ENCODE measurements at regions not wholly inside any gene's neighbourhood (a gene's known extent, or its start where the extent isn't known, plus 50 kb on each side); places are given as distances from the start of the nearest gene placed in this dataset.

DNA sequence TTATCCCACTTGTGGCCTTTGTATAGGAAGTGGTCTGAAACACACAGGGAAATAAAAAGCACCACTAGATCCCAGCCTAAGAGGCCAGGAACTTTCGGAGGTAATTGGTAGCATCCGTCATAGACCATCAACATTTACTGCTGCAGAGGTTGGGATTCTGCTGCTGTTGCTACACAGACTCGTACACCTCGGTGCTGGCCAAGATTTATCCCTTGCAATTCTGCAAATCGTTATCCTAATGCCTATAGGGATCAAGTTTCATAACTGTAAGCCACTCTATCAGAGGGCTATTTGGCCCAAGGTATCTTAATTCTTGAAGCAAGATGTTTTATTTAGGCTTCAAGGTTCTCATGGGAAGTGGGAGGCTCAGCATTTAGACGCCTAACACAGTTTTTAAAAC lies 913.6 kb downstream of the GALC start:
- DNase-seq, result no peak

DNA sequence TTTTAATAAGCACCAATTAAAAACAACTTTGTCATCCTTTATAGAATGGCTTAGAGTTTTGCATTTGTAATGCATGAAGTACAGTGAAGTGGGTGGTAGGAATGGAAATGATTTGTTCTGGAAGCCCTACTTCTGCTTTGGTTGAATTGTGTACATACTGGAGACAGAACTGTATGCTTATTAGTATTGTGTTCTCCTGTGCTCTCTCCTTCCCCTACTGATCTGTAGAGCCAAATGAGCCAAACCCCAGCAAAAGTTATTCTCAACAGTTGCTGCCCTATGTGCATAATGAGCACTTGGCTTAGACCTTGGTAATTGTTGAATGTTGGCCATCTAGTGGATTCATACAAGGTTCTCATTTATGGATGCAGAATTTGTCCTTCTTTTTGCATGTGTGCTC lies 916.1 kb downstream of the GALC start:
- DNase-seq, result no peak

DNA sequence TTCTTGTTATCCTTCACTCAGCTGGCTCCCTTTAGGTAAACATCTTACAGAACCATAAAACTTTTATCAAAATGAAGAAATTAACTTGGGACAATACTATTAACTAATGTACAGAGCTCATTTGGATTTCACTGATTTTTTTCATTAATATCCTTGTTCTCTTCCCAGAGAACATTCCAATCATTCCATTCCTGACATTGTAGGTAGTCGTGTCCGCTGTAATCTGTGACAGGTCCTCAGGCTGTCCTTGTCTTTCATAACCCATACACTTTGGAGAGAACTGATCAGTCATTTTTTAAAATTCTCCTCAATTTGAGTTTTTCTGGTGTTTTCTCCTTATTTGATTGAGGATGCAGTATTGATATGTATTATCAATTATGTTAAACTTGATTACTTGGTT lies 916.8 kb downstream of the GALC start:
- no peak for DNase-seq

DNA sequence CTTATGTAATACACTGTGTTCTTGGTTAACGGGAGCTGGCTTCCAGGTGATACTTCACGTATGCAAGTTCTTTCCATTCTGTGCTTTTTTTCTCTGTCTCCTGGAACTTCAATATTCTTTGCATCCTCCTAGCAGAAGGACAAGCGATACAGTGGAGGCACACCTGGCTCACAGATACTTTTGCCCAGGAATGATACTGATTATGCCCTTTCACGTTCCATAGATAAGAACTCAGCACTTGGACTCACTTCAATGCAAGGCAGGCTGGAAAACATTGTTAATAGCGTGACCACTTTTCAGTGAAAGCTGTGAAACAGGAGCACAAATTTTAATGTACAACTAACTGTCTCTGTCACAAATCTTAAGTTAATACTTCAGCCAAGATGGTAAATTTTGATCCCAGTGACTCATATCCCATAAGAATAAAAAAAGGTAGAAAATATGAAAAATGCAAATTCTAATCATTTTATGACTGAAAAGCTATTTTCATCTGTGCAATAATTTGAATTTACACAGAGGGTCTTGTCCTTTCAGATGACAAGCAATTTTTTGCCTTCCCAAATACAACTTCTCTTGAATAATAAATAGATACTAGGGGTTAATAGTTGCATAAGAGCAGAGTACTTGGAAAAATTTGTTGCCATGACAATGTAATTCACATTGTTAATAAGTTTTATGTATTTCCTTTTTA lies 919.0 kb downstream of the GALC start:
- DNase-seq, result no peak

DNA sequence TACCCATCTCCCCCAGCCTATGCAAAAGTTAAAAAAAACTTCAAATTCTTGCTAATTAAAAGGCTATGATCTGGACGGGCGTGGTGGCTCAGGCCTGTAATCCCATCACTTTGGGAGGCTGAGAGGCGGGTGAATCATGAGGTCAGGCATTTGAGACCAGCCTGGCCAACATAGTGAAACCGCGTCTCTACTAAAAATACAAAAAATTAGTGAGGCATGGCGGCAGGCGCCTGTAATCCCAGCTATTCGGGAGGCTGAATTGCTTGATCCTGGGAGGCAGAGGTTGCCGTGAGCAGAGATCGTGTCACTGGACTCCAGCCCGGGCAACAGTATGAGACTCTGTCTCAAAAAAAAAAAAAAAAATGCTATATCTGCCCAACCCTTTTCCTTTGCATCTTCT lies 925.4 kb downstream of the GALC start:
- no peak for DNase-seq

DNA sequence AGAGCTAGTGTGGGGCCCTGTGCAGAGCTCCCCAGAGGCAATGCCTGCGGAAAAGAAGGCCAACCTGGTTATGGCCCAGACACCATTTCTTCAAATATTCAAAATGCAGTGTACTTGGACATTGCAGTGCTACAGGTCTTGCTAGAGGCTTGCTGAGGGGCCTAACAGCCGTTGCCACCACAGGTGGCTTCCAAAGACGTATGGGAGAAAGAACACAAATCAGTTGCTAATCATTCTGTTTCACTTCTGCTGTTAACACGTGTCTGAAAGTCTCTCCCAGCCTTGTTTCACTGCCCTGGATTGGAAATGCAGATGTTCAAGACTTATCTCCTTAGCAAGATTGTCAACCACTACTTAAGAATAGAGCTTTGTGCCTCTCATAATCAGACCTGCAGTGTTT lies 925.9 kb downstream of the GALC start:
- DNase-seq, result no peak

DNA sequence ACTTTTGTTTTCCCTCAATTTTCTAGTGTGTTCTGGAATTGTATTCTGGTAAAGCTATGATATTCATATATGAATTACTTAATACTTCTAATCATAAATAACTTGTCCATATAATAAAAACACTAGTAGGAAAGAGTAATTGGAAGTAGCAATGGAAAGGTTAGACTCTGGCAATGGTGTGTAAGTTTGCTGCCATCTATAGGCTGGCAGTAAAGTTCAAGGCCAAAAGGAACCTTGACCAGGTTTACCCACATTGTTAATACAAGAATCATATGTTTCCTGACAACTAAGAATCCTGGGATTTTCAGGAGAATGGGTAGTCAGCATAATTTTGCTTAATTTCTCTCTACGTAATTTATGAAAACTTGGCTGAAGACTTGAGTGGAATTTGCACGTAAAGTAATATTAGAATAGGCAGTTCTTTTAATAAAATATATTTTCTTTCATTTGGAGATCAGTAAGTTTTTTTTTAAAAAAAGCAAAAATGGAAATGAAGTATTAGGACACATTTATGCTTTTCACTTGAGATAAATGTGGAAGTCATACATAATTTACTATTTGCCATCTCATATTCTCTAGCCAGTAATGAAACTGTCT lies 926.7 kb downstream of the GALC start:
- DNase-seq, result no peak

DNA sequence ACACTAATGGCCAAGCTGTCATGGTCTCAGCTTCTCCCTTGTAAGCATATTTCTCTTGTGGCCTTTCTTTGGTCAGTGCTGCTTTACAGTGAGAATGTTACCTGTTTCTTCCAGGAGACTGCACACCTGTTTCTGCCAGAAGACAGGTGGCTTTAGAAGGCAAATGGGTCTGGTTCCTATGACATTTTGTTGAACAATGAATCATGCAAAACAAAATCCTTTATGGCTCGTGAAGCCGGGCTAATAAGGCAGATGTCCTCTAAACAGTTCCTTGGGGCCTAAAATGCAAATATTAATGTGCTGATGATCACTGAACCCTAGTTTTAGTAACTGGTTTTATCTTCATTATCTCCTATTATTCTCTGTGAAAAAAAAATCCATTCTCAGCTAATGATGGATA lies 927.6 kb downstream of the GALC start:
- DNase-seq, result no peak

DNA sequence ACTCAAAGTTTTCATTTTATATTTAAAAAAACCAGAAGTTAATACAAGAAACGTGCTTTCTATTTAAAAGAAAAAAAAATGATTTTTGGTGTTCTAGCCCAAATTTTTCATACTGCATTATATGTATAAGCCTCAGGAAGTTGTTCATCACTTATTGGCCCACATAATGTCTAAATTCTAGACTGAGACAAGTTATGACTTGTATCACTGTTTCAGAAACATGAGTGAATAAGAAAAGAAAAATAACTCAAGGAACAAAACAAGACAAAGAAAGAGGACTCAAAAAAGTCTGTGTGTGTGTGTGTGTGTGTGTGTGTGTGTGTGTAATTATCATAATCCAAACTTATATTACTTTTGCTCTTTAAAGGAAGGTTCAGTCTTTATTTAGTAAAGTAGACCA lies 929.8 kb downstream of the GALC start:
- no peak for DNase-seq

DNA sequence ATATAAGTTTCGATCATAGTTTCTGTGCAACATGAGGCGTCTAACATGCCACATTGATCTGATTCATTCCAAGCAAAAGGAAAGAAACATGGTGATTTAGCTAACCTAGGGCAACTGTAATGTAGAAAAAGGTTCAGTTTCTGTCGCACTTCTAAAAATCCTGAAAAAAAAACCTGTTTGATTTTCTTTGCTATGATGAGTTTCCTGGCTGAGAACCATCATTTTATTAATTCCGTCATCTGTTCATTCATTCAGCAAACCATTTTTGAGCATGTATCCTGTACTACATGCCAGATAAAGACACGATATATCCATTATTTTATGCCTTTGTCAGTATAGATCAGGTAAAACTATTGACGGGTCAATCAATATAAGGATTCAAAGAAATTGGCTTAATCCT lies 932.6 kb downstream of the GALC start:
- DNase-seq, result no peak

DNA sequence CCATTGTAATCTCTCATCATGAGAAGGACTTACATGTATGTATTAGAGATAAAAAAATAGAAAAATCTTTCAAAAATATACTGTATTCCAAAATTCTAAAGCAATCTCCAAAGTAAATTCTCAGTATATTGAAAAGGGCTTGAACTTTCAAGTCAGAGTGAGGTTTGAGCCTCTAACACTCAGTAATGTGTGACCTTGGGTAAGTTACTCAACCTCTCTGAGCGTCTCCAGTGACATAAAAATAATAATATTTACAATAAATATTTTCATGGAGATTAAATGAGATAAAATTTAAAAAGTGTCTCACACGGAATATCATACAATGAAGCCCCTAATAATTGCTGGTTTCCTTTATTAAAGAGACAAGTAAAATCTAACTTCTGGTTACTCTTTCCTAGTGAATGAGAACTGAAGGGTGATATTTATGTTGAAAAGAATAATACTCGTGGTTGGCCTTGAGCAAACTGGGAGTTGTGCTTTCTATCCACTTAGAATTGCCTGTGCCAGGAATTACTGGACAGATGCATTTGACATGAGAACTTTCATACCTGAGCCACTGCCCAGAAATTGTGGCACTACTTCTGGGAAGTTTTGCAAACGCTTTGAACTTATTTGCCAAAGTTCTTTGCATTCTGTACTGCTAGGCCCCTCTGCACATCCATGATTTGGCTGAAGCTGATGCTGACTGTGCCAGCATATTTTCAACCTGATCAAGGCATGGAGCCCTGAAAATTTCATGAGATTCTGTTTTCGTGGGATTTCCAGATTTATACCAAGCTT lies 933.7 kb downstream of the GALC start:
- DNase-seq, result no peak

DNA sequence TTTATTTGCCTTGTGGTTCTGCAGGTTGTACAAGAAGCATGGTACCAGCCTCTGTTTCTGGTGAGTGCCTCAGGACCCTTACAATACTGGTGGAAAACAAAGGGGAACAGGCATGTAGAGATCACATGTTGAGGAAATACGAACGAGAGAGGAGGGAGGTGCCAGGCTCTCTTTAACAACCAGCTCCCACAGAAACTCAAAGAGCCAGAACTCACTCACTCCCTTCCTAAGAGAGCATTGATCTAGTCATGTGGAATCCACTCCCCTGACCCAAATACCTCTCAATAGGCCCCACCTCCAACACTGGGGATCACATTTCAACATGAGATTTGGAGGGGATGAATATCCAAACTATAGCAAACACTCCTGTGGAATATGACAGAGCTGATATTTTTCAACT lies 938.0 kb downstream of the GALC start:
- no peak for DNase-seq

DNA sequence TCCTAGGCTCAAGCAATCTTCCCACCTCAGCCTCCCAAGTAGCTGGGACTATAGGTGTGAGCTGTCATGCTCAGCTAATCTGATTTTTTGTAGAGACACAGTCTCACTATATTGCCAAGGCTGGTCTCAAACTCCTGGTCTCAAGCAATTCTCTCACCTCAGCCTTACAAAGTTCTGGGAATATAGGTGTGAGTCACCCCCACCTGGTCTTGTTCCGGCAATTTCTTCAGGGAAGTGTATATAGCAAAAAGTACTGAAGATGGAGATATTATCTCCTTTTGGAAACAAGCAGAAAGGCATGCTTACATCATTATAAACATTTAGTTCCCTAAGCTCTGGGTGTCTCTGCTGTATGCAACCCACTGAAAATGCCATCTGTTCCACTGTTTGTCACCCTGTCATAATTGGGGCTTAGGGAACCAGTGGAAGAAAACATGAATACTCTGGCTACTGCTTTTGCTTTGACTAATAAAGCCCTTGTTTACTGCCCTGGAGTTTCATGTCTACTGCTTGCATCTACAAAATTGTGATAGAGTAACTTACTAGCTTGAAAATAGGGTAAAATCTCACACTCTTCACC lies 940.2 kb downstream of the GALC start:
- no peak for DNase-seq

DNA sequence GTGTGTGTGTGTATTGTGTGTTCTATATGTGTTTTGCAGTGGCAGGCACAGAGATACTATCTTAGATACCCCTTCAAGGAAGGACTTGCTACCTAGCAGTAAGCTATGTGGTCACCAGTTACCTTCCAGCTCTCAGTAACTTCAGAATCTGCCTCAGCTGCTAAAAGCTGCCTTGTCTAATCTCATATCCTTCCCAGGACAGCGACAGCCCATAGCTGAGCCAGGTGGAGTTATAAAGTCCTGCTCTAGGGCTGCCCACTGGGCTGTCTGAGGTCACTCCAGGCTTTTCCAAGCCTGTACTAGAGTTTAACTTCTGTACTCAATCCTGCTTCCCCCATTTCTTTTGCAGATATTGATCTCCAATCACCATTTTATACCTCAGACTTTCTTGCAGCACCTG lies 942.6 kb downstream of the GALC start:
- no peak for DNase-seq

DNA sequence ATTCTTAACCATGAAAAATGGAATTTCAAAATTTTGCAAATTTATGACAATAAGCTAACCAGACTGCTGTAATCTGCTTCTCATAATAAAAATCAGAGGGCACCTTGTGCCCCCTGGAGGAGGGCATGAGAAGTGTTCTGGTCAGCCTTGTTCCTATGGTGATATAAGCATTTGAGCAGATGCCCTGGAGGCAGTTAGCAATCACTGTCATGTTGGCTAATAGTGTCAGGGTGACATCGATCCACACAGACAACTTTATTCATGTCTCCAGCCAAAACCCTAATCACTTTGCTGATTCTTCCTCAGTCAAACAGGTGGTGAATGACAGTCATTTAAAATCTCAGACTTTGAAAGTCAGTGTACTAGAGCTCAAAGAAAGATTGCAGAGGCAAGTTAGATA lies 943.0 kb downstream of the GALC start:
- peak; percentile 9 for DNase-seq

DNA sequence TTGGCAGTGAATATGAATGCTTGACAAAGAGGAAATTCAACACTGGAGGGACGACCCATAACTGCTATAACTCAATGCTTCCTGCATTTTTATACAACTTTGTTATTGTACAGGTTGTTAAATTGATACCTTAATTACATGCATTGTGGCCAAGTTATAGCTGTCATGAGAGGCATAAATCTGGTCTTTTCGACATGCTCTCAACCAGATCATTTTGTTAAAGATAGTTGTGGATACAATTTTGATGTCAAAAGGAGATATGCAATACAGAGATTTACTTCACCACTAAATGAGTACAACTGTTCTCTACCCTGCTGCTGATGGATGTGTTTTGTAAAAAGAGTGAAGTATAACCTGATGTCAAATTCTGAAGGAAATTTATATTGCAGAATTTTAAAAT lies 946.0 kb downstream of the GALC start:
- no peak for DNase-seq

DNA sequence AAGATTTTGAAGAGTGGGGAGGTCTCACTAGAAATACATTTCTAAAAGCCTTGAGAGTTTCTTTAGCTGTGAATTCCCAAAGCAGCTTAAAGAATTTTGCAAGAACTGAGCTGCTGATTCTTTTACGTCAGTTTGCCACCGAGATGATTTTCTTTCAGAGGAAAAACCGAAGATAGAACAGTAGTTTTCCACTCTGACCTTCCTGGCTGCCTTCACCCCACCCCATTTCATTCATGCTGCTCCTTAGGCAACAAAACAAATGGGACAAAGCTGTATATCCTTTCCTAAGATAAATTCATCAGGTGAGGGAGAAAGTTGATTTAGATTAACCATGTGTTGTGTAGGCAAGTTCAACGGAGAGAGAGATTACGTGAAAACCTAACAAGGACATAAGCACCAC lies 947.0 kb downstream of the GALC start:
- no peak for DNase-seq

DNA sequence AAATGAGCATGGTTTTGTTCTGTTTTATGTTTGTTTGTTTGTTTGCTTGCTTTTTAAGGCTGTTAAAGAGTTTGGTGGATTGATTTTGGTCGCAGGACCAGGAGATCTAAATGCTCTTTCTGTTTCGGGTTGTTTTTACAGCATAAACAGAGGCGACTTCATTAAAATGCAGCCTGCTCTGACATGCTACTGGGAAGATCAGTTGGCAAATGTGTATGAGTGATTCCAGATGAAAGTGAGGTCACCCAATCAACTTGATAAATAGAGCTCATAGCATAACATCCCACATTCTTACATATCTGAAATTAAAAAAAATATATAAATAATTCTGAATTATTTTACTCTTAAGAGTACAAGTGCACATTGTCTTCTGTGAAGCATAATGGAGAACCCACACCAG lies 947.7 kb downstream of the GALC start:
- DNase-seq, result no peak

DNA sequence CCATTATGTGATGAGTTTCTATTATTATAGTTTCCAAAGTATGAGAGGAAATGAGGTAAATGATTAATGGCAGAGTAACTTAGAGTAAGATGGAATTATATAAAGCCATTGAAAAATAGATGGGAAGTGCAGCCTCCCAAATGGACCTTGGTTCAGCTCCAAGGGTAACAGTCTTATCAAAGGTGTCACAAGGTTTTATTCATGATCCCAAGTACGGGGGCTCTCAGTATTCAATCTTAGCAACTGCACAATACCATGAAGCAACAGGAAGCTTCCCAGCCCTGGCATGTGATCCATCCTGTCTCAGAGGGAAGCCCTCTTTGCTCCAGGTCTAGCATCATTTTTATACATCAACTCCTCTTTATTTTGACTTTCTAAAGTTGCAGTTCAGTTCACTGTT lies 948.2 kb downstream of the GALC start:
- DNase-seq, result no peak

DNA sequence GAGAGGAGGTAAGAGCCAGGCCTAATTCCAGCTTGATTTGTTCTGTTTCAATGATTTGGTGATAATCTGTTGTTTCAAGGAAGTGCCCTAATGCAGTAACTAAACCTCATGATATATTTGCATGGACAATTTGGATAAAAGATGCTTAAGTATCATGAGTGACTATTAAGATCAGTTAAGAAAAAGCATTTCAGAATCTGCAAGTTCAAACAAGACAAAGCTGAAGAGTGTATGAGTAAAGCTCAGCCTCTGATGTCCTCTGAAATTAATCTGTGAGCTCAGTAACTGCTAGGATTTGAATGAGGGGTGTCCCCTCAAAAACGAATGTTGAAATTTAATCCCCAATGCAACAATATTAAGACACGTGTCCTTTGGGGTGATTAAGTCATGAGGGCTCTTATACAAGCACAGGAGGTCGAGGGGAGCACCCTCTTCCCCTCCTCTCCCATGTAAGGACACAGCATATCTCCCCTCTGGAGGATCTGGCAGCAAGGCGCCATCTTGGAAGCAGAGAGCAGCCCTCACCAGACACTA lies 949.2 kb downstream of the GALC start:
- no peak for DNase-seq

DNA sequence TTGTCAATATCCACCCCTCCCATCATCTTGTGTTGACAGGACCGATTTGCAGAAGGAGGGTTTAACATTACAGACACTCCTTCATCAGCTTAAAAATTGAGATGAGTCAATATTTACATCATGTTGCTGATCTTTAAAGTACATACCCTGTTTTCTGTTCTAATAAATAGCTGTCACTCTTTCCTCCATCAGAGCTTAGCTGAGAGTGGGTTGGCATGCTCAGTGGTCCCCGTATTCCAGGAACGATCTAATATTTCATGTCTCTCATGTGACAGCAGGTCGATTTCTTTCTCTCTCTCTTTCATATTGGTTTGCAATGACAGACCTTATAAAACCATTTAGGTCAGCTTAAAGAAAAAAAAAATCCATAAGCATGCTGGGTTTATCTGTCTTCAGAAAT lies 950.6 kb downstream of the GALC start:
- no peak for DNase-seq

DNA sequence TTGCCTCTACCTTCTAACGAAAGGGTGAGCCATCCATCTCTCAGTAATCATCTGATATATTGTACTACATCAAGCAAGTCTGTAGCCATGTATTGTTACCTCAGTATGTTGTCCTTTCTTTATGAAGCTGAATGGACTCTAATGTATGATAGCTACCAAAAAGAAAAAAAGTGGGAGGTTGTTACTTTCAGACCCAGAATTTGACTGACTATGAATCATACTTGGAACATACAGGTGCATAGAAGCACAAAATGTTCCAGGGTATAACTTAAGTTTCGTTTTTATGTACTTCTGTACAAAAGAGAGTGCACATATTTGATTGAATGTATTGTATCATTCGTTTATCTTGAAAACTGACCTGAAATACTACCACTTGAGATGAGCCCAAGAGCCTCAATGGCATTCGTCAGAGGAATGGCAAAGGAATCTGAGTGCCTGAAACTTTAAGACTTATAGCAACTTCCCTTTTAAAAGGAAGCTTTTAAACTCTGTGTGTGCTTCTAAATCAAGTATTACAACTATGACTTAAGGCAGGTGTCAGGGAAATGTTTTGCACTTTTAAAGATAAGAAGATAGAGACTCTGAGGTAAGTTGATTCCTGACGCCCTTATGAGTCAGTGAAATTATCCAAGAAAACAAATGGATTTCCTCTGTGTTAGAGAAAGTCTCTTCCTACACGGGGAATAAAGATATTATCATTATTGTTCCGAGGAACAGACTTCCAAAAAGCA lies 951.5 kb downstream of the GALC start:
- no peak for DNase-seq

DNA sequence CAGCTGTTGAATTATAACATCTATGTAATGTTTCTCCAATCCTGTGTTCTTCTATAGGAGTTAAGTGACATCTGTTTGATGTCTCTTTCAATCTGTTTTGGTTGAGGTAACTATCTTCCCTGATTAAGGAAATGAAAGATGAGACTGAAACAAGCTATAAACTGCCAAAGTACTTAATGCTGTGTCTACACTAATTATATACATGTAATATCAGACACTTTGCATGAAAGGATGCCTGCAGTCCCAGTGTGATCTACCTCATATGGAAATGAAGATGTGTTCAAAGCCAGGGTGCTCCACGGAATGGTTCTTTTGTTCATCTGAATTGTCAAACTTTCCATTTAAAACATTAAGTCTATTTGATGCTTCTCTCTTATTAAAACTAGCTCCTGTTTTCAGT lies 958.3 kb downstream of the GALC start:
- DNase-seq, result no peak
